HCT116 (cell line): ENCODE measurements at regions not wholly inside any gene's neighbourhood (a gene's known extent, or its start where the extent isn't known, plus 50 kb on each side); places are given as distances from the start of the nearest gene placed in this dataset.

ENCODE experiments used
- CEBPB ChIP-seq: IDR thresholded peaks from 2 replicates; pipeline ENCODE4 v1.6.1; 2012; ENCODE audit warnings: low read depth
- EZH2 ChIP-seq: fragments of 200-600 bp; sonication (generic); IDR thresholded peaks from 2 replicates; pipeline ENCODE4 v1.6.1; 2017; ENCODE audit warnings: antibody characterized with exemption, mixed run types
- POLR2A ChIP-seq: IDR thresholded peaks from 2 replicates; pipeline ENCODE4 v1.7.0; 2011; ENCODE audit warnings: borderline replicate concordance; ENCODE audit not compliant: insufficient read depth, insufficient read length; ENCODE audit errors: extremely low read depth
- SIN3A ChIP-seq: IDR thresholded peaks from 2 replicates; pipeline ENCODE4 v1.6.1; 2012; ENCODE audit warnings: low read depth
- TF ChIP-seq, protein P1 (sequence below): IDR thresholded peaks from 2 replicates; pipeline ENCODE4 v1.6.1; 2012
- TF ChIP-seq, protein P2 (sequence below), 3 experiments: fragments of 200-600 bp in 1 of 3; sonication (generic) in 1 of 3; IDR thresholded peaks in 2 of 3; conservative IDR thresholded peaks in 1 of 3; 2 replicates each; pipeline ENCODE4 v1.5.1; 2012 to 2017; ENCODE audit warnings: low read depth in 2 of 3, low read length in 2 of 3, antibody characterized with exemption in 1 of 3, borderline replicate concordance in 1 of 3, control low read depth in 1 of 3, mild to moderate bottlenecking in 1 of 3, mixed read lengths in 1 of 3, mixed run types in 1 of 3, moderate library complexity in 1 of 3; ENCODE audit not compliant: insufficient read depth in 1 of 3

DNA sequence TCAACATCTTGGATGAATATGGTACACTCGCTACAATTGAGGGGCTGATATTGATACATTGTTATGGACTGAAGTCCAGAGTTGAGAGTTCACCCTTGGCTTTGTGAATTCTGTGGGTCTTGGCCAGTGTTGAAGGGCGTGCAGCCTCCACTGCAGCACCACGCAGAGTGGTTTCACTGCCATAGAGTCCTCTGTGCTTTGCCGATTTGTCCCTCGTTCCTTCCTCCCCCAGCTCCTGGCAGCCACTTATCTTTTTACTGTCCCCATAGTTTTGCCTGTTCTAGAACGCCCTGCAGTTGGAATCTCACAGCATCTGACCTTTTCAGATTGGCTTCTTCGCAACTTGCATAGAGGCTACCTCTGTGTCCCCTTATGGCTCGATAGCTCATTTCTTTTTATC is 57.3 kb upstream of the IRS2 start:
- TF ChIP-seq SIN3A: no peak
- TF ChIP-seq, protein P1, sequence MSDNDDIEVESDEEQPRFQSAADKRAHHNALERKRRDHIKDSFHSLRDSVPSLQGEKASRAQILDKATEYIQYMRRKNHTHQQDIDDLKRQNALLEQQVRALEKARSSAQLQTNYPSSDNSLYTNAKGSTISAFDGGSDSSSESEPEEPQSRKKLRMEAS: no peak
- TF ChIP-seq EZH2: no peak
- no peak for TF ChIP-seq POLR2A
- TF ChIP-seq, protein P2, sequence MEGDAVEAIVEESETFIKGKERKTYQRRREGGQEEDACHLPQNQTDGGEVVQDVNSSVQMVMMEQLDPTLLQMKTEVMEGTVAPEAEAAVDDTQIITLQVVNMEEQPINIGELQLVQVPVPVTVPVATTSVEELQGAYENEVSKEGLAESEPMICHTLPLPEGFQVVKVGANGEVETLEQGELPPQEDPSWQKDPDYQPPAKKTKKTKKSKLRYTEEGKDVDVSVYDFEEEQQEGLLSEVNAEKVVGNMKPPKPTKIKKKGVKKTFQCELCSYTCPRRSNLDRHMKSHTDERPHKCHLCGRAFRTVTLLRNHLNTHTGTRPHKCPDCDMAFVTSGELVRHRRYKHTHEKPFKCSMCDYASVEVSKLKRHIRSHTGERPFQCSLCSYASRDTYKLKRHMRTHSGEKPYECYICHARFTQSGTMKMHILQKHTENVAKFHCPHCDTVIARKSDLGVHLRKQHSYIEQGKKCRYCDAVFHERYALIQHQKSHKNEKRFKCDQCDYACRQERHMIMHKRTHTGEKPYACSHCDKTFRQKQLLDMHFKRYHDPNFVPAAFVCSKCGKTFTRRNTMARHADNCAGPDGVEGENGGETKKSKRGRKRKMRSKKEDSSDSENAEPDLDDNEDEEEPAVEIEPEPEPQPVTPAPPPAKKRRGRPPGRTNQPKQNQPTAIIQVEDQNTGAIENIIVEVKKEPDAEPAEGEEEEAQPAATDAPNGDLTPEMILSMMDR (IDR thresholded peaks at IDR 0.05 in 2 of 3, conservative IDR thresholded peaks at IDR 0.05 in 1 of 3; ENCODE audit: borderline replicate concordance in 1 of 3, insufficient read depth in 1 of 3, low read depth in 2 of 3, low read length in 2 of 3): no peak
- TF ChIP-seq CEBPB: no peak
